ENCODE measurements at regions not wholly inside any gene's neighbourhood (a gene's known extent, or its start where the extent isn't known, plus 50 kb on each side); places are given as distances from the start of the nearest gene placed in this dataset.

DNA sequence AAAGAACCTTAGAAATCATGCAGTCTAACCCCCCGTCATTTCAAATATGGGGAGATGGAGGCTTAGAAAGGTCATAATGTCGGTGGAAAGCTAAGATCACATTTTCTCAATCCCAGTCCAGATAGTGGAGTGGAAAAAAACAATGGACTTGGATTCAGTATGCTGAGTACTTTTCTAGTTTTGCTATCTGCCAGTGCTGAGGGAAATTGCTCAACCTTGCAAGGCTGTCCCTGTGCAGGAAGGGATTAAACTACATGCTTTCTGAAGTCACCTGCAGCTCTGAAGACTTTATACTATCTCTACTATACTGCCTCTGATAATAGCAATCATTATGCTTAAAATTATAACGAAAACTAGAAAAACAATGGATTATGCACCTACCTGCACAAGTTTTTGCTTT, 272.8 kb downstream of the LRIG3 start:
- no peak for TF ChIP-seq POLR2A (IDR thresholded peaks at IDR 0.05)
- TF ChIP-seq, protein P1, sequence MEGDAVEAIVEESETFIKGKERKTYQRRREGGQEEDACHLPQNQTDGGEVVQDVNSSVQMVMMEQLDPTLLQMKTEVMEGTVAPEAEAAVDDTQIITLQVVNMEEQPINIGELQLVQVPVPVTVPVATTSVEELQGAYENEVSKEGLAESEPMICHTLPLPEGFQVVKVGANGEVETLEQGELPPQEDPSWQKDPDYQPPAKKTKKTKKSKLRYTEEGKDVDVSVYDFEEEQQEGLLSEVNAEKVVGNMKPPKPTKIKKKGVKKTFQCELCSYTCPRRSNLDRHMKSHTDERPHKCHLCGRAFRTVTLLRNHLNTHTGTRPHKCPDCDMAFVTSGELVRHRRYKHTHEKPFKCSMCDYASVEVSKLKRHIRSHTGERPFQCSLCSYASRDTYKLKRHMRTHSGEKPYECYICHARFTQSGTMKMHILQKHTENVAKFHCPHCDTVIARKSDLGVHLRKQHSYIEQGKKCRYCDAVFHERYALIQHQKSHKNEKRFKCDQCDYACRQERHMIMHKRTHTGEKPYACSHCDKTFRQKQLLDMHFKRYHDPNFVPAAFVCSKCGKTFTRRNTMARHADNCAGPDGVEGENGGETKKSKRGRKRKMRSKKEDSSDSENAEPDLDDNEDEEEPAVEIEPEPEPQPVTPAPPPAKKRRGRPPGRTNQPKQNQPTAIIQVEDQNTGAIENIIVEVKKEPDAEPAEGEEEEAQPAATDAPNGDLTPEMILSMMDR (IDR thresholded peaks at IDR 0.05): no peak

DNA sequence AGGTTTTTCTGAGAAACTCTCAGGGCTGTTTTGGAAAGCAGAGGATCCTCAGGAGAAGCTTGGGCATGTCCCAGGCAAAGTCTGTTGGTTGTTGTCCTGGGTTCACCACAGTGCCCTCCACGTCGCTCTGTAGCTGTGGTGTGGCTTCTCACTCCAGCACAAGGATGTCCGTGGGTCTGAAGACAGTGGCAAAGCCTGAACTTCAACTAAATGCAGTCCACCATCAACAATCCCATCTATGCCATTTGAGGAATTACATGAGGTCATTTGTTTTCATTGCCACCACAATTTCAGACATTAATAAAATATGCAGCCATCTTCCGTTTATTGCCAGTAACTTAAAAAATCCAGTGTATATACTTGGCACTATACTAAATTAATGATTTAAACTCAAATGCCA, 272.1 kb downstream of the LRIG3 start:
- TF ChIP-seq POLR2A (IDR thresholded peaks at IDR 0.05): no peak
- TF ChIP-seq, protein P1 (IDR thresholded peaks at IDR 0.05): no peak
- intact Hi-C loops (cut with DNase I): no loop called here
- Histone ChIP-seq H3K27ac (no peak overlapping the region), H3K4me3 (no peak overlapping the region), H3K4me1 (peaks cover 0 to 6% (median 0%) of the 10 kb centered on the region in 12 donors), H3K27me3 (no peaks in the 10 kb centered on the region), H3K36me3 (no peaks in the 10 kb centered on the region), H3K9me3 (no peaks in the 10 kb centered on the region)
- 74 to 91% (median 79%) methylated on average over 4 of the region's 4 CpGs for WGBS, 4 donors
- ATAC-seq (no peak), DNase-seq (no peak)

More for the DNA sequence above, 272.8 kb downstream of the LRIG3 start:
- H3K27ac ChIP-seq: no peak overlapping the region
- H3K4me3 ChIP-seq: no peak overlapping the region
- H3K9me3 ChIP-seq: no peaks in the 10 kb centered on the region
- WGBS, 4 donors: 77 to 83% (median 79%) methylated on average over 3 of the region's 3 CpGs
- H3K36me3 ChIP-seq: no peaks in the 10 kb centered on the region
- no peaks in the 10 kb centered on the region for H3K27me3 ChIP-seq
- no peak for DNase-seq
- ATAC-seq: no peak
- intact Hi-C loops (cut with DNase I): no loop called here
- H3K4me1 ChIP-seq: peaks cover 0 to 6% (median 0%) of the 10 kb centered on the region in 12 donors

DNA sequence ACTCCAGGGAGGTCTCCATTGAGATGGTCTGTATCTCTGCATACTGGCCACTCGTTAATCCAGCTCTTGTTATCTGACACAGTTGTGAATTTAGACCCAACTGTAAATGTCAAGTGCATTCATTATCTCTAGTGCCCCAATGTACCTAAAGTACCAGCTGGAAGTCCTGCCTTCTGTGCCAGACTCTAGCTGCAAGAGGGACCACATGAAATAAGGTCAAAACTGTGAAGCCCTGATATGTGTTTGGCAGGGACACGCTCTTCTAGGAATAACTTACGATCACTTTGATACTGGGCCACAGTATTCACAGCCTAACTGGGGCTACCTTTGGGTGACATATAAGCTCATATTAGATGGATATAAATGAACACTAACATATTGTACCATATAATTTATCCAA, 268.5 kb downstream of the LRIG3 start:
- Histone ChIP-seq H3K9me3 (peaks cover 0 to 13% (median 3%) of the 10 kb centered on the region in 12 donors), H3K27me3 (no peaks in the 10 kb centered on the region), H3K4me3 (no peak overlapping the region), H3K4me1 (peaks cover 0 to 6% (median 0%) of the 10 kb centered on the region in 12 donors), H3K27ac (no peak overlapping the region), H3K36me3 (no peaks in the 10 kb centered on the region)
- DNase-seq (no peak), ATAC-seq (peak; percentile 47 to 95 (median 54))
- WGBS, 4 donors: 50 to 69% (median 59%) methylated on average over 3 of the region's 3 CpGs
- TF ChIP-seq, protein P1 (IDR thresholded peaks at IDR 0.05): no peak
- no peak for TF ChIP-seq POLR2A (IDR thresholded peaks at IDR 0.05)
- intact Hi-C loops (cut with DNase I): no loop called here

DNA sequence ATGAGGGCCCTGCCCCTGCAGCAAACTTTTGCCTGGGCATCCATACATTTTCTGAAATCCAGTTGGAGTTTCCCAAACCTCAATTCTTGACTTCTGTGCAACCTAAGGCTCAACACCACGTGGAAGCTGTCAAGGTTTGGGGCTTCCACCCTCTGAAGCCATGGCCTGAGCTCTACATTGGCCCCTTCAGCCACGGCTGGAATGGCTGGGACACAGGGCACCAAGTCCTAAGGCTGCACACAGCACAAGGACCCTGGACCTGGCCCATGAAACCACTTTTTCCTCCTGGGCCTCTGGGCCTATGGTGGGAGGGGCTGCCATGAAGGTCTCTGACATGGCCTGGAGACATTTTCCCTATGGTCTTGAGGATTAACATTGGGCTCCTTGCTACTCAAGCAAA, 266.3 kb downstream of the LRIG3 start:
- DNase-seq (no peak), ATAC-seq (no peak)
- TF ChIP-seq, protein P1 (IDR thresholded peaks at IDR 0.05): no peak
- TF ChIP-seq POLR2A (IDR thresholded peaks at IDR 0.05): no peak
- WGBS, 4 donors: 36 to 49% (median 40%) methylated on average over 2 of the region's 2 CpGs
- no peaks in the 10 kb centered on the region for H3K36me3 ChIP-seq
- no peak overlapping the region for H3K4me3 ChIP-seq
- peaks cover 0 to 13% (median 3%) of the 10 kb centered on the region in 12 donors for H3K9me3 ChIP-seq
- peaks cover 0 to 6% (median 0%) of the 10 kb centered on the region in 12 donors for H3K4me1 ChIP-seq
- no peak overlapping the region for H3K27ac ChIP-seq
- H3K27me3 ChIP-seq: no peaks in the 10 kb centered on the region
- intact Hi-C loops (cut with DNase I): no loop called here
